ENCODE measurements at regions not wholly inside any gene's neighbourhood (a gene's known extent, or its start where the extent isn't known, plus 50 kb on each side); places are given as distances from the start of the nearest gene placed in this dataset.

GRCh38 chr18:10149768-10150556 is 236.1 kb downstream of the VAPA start:
- TF ChIP-seq EZH2phosphoT487 (IDR thresholded peaks at IDR 0.05; ENCODE audit: low read length) (no peak), CTCF (IDR thresholded peaks at IDR 0.05; ENCODE audit: low read length) (no peak)

Data from MM.1S (cell line).